CMK (cell line): ENCODE measurements at regions not wholly inside any gene's neighbourhood (a gene's known extent, or its start where the extent isn't known, plus 50 kb on each side); places are given as distances from the start of the nearest gene placed in this dataset.
"Not testable (repeated sequence)": the region's sequence is repeated elsewhere in the genome, so short reads cannot be mapped to it uniquely, and the experiment has no call there.

ENCODE experiments used
- DNase-seq: peaks from one replicate; pipeline ENCODE4 v3.0.0-alpha.2; 2010; ENCODE audit warnings: low read depth

- DNase-seq = no peak
These were observed 81.4 kb upstream of the KCNK12 start for GRCh38 chr2:47652061-47652690.

DNA sequence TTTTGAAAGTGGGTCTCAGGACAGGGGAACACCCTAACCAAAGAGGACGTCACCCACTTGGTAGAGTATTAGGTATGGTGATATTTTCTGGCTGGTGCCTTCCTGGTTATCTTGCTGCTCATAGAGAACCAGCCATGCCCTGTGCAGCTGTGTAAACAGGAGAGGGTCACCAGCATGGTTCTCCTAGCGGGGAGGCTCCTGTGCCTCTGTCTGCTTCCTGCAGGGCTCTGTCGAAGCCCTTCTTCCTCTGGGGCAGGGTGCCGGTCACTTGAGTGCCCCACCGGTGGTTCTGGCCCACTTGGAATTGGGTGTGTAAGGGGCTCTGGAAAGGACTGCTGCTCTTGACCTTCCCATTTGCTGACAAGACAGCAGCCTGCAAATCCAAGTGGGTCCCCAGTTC, 80.5 kb upstream of the KCNK12 start:
- no peak for DNase-seq

GRCh38 chr2:47650001-47650535, 79.3 kb upstream of the KCNK12 start:
- DNase-seq = no peak

DNA sequence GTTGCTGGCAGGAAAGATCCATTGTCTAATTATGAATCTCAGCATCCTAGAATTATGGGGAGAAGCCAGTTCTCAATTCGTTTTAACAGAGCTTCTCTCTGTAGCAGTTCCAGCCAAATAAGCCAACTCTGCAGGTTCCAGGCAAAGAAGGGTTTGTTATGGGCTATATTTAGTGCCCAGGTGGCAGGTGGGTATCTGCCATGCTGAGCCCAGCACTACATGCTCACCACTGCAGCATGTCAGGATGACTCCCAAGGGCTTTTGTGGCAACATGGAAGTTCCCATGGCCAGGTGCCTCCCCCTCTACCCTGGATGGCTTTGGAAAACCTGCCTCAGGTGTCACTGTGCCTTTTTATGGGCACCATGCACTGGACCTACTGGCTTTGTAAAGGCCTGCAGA, 74.5 kb upstream of the KCNK12 start:
- DNase-seq = no peak

- DNase-seq = no peak
These were observed 73.6 kb upstream of the KCNK12 start for GRCh38 chr2:47644351-47644750.

- DNase-seq = no peak
These were observed 70.6 kb upstream of the KCNK12 start for GRCh38 chr2:47641366-47641765.

- no peak for DNase-seq
These were observed 69.6 kb upstream of the KCNK12 start for GRCh38 chr2:47640356-47640755.

DNA sequence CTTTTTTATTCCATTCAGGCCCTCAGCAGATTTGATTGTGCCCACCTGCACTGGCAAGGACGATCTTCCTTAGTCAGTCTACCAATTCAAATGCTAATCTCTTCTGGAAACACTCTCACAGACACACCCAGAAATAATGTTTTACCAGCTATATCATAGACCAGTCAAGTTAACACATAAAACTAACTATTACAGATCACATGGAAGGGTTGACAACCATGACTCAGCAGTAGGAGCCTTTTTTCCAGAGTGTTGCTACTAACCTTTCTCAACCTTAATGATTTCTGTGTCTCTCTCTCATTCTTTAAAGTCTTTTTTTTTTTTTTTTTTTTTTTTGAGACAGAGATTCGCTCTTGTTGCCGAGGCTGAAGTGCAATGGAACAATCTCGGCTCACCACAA, 68.7 kb upstream of the KCNK12 start:
- no peak for DNase-seq

- DNase-seq = no peak
These were observed 67.6 kb upstream of the KCNK12 start for GRCh38 chr2:47638430-47638829.

- DNase-seq = no peak
These were observed 65.9 kb upstream of the KCNK12 start for GRCh38 chr2:47636596-47637264.

DNA sequence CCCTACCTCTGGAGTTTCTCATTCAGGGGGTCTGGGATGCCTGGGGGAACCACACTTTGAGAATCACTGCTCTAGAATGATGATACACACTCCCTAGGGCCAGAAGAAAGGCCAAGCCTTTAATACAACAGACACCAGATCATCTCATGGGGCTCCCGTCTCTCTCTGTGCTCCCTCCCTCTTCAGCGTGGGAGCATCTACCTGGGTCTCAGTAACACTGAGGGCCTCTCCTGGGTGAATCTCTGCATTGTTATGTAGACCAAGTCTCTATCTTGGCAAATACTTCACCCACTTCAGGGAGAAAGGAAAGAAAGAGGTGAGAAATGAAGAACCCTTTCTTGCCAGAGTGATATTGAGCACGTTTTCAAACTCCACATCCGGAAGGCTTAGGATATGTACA, 65.4 kb upstream of the KCNK12 start:
- no peak for DNase-seq

- DNase-seq = no peak
These were observed 62.0 kb upstream of the KCNK12 start for GRCh38 chr2:47632754-47633153.

GRCh38 chr2:47631792-47632398, 61.1 kb upstream of the KCNK12 start:
- DNase-seq = no peak

DNA sequence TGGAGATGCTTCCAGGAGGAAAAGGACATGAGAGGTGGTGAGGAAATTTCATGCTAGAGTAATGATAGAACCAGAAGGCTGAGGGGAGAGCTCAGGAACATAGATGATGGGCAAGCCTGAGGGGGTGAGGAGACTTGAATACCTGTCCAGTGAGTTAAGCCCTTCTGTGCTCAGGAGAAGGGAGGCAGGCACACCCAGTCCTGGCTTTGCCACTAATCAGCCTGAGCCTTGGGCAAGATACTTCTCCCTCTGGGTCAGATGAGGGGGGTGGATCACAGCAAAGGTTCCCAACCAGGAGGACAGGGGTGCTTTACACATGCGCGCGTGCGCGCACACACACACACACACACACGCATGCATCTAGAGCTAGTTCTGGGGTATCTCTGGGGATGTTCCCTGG, 60.5 kb upstream of the KCNK12 start:
- DNase-seq = no peak

DNA sequence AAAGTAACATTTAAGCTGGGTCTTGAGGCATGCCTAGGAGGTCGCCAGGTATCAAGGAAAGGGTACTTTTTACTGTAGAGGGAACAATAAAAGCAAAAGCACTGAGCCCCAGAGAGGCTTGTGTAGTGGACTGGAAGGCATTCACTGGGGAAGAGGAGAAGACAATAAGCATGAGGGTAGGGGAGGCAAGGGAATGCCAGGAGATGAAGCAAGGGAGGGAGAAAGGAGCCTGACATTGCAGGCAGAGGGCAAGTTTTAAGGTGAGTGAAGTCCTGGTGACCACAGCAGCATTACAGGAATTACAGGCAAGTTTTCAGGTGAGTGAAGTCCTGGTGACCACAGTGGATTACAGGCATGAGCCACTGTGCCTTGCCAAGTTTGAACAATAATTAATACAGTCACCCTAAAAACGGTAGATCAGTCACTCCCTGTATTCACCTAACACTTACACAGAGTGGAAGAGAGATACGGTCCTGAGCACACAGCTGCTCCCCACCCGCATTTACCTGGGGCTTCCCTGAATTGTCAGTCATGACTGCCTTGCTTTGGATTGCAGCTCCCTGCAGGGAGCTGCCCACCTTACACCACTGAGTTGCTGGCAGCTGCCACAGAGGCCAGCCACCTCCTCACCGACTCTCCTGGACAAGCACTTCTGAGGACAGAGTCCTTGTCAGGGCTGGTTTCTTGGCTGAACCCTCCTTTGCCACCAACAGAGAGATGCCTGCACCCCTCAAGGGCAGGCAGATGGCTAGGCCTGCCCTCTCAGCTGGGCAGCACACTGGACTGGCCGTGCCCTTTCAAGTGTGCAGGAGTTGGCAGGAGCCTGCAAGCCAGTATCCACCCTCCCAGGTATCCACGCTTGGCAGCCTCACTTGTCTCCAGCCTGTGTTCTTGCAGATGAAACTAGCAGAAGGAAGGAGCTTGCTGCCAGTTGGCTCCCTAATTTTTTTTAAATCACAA, 59.0 kb upstream of the KCNK12 start:
- no peak for DNase-seq

GRCh38 chr2:47628904-47629303, 58.1 kb upstream of the KCNK12 start:
- no peak for DNase-seq

GRCh38 chr2:47626664-47627063, 55.9 kb upstream of the KCNK12 start:
- DNase-seq = no peak

GRCh38 chr2:47623140-47623539, 52.4 kb upstream of the KCNK12 start:
- DNase-seq = not testable (repeated sequence)

DNA sequence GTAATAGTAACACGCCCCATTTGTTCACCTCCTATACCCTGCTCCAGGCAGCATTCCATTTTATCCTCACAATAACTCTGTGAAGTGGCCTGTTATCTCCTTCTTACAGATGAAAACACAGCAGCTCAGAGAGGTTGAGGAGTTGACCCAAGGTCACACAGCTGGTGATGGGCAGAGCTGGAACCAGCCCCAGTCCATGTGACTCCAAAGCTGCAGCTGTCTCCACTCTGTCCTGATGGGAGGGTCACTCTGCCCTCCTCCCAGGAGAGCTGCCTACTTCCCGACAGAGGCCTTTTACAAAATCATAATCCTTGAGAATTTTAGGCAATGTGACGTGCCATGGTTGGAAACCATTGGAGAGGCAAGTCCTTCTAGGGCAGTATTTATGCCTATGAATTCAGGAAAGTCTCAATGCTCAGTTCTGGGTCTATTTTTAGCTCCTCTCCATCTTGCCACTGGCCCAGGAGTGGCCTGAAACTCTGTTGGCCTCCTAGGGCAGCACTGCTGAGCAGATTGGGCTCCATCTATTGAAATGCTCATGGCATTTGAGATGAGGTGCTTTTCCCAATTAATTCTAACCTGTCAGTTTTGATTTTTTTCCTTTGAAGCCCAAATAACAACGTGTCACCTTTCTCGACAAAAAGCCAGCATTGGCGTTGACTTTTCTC, 50.1 kb upstream of the KCNK12 start:
- DNase-seq = no peak
